ENCODE measurements at regions not wholly inside any gene's neighbourhood (a gene's known extent, or its start where the extent isn't known, plus 50 kb on each side); places are given as distances from the start of the nearest gene placed in this dataset.

GRCh38 chr1:218837051-218837450, 336.6 kb upstream of the LYPLAL1 start:
- Histone ChIP-seq H3K79me2 (ENCODE audit: insufficient read depth, low read length) (no peaks in the 10 kb centered on the region), H3K4me1 (ENCODE audit: control insufficient read depth in 1 of 2, insufficient read depth in 2 of 2, low read length in 2 of 2) (no peaks in the 10 kb centered on the region), H3K27ac (ENCODE audit: low read depth in 1 of 2, low read length in 2 of 2) (no peak overlapping the region), H3K9me3 (replicated peaks in 1 of 2; ENCODE audit: control insufficient read depth in 1 of 2, insufficient read depth in 1 of 2, low read length in 2 of 2) (no peaks in the 10 kb centered on the region), H3K4me3 (replicated peaks in 1 of 3; ENCODE audit: low read depth in 2 of 3, low read length in 3 of 3) (no peak overlapping the region), H3K27me3 (ENCODE audit: control insufficient read depth in 2 of 2, insufficient read depth in 2 of 2, low read length in 2 of 2) (no peaks in the 10 kb centered on the region), H3K9ac (ENCODE audit: insufficient read depth, low read length, poor library complexity, severe bottlenecking) (no peak overlapping the region), H4K20me1 (ENCODE audit: insufficient read depth, low read length) (no peaks in the 10 kb centered on the region), H2AFZ (ENCODE audit: insufficient read depth, low read depth, low read length, poor library complexity, severe bottlenecking) (no peak overlapping the region), H3K36me3 (replicated peaks in 1 of 2; ENCODE audit: control insufficient read depth in 1 of 2, insufficient read depth in 2 of 2, low read length in 2 of 2) (no peaks in the 10 kb centered on the region), H3K4me2 (replicated peaks; ENCODE audit: extremely low read depth, low read length, poor library complexity, severe bottlenecking) (no peak overlapping the region)
- Mint-ChIP-seq H3K9me3 (peaks cover 0 to 5% (median 3%) of the 10 kb centered on the region in 7 donors), H3K27me3 (ENCODE audit: low read depth in 3 of 3) (peaks cover 3 to 7% (median 4%) of the 10 kb centered on the region in 3 donors), H3K27ac (no peak overlapping the region), H3K4me3 (no peak overlapping the region), H3K4me1 (no peaks in the 10 kb centered on the region), H3K36me3 (no peaks in the 10 kb centered on the region)
- TF ChIP-seq, protein P1, sequence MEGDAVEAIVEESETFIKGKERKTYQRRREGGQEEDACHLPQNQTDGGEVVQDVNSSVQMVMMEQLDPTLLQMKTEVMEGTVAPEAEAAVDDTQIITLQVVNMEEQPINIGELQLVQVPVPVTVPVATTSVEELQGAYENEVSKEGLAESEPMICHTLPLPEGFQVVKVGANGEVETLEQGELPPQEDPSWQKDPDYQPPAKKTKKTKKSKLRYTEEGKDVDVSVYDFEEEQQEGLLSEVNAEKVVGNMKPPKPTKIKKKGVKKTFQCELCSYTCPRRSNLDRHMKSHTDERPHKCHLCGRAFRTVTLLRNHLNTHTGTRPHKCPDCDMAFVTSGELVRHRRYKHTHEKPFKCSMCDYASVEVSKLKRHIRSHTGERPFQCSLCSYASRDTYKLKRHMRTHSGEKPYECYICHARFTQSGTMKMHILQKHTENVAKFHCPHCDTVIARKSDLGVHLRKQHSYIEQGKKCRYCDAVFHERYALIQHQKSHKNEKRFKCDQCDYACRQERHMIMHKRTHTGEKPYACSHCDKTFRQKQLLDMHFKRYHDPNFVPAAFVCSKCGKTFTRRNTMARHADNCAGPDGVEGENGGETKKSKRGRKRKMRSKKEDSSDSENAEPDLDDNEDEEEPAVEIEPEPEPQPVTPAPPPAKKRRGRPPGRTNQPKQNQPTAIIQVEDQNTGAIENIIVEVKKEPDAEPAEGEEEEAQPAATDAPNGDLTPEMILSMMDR (IDR thresholded peaks at IDR 0.05) = no peak
- 75% methylated on average over 2 of the region's 2 CpGs for WGBS (ENCODE audit: insufficient coverage)
- DNase-seq = no peak
- intact Hi-C loops (cut with micrococcal nuclease) = no loop called here

DNA sequence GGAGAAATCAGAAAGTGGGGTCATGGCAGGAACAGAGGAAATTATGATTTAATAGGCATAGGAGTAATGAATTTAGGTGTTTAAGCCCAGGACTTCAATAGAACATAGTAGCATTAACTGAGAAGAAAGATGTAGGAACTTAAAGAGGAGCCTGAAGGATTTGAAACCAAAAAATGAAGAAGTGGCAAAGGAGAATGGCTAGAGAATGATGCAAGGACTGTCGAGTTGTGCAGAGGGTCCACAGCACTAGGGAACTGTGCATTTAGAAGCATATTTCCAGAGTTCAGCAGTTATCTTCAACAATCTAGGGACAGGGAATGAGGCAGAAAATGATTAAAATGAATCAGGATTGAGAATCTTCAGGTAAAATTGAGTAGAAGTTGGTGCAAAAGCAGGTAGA, 328.1 kb upstream of the LYPLAL1 start:
- intact Hi-C loops (cut with micrococcal nuclease) = no loop called here
- Mint-ChIP-seq H3K36me3 (no peaks in the 10 kb centered on the region), H3K4me3 (no peak overlapping the region), H3K4me1 (peaks cover 16% of the 10 kb centered on the region), H3K27ac (peak overlapping the region; percentile 16 to 68 (median 43)), H3K27me3 (ENCODE audit: low read depth in 3 of 3) (peaks cover 0 to 2% (median 0%) of the 10 kb centered on the region in 3 donors), H3K9me3 (peaks cover 3 to 7% (median 6%) of the 10 kb centered on the region in 7 donors)
- TF ChIP-seq, protein P1 (IDR thresholded peaks at IDR 0.05) = no peak
- no peaks in the 10 kb centered on the region for H3K36me3 ChIP-seq (replicated peaks in 1 of 2; ENCODE audit: control insufficient read depth in 1 of 2, insufficient read depth in 2 of 2, low read length in 2 of 2)
- peak; percentile 2 to 38 (median 25) for DNase-seq
- H3K27ac ChIP-seq (ENCODE audit: low read depth in 1 of 2, low read length in 2 of 2) = peak overlapping the region in 1 of 2 donors; percentile 26
- H3K9ac ChIP-seq (ENCODE audit: insufficient read depth, low read length, poor library complexity, severe bottlenecking) = no peak overlapping the region
- H3K4me3 ChIP-seq (replicated peaks in 1 of 3; ENCODE audit: low read depth in 2 of 3, low read length in 3 of 3) = peak overlapping the region in 1 of 3 experiments; percentile 11
- no peaks in the 10 kb centered on the region for H3K79me2 ChIP-seq (ENCODE audit: insufficient read depth, low read length)
- no peaks in the 10 kb centered on the region for H3K27me3 ChIP-seq (ENCODE audit: control insufficient read depth in 2 of 2, insufficient read depth in 2 of 2, low read length in 2 of 2)
- no peaks in the 10 kb centered on the region for H4K20me1 ChIP-seq (ENCODE audit: insufficient read depth, low read length)
- H3K4me1 ChIP-seq (ENCODE audit: control insufficient read depth in 1 of 2, insufficient read depth in 2 of 2, low read length in 2 of 2) = peaks cover 11 to 13% of the 10 kb centered on the region in 2 donors
- no CpG with 5 or more reads among the region's 1 CpG for WGBS (ENCODE audit: insufficient coverage)
- H3K9me3 ChIP-seq (replicated peaks in 1 of 2; ENCODE audit: control insufficient read depth in 1 of 2, insufficient read depth in 1 of 2, low read length in 2 of 2) = peaks cover 3 to 7% of the 10 kb centered on the region in 2 donors
- no peak overlapping the region for H2AFZ ChIP-seq (ENCODE audit: insufficient read depth, low read depth, low read length, poor library complexity, severe bottlenecking)
- H3K4me2 ChIP-seq (replicated peaks; ENCODE audit: extremely low read depth, low read length, poor library complexity, severe bottlenecking) = peak overlapping the region; percentile 42
